ENCODE measurements at regions not wholly inside any gene's neighbourhood (a gene's known extent, or its start where the extent isn't known, plus 50 kb on each side); places are given as distances from the start of the nearest gene placed in this dataset.

- TF ChIP-seq POLR2A (IDR thresholded peaks at IDR 0.05; ENCODE audit: low read length) (no peak), CTCF (IDR thresholded peaks at IDR 0.05) (no peak), MYC (IDR thresholded peaks at IDR 0.05; ENCODE audit: borderline replicate concordance, low read length) (no peak), MAFK (IDR thresholded peaks at IDR 0.05; ENCODE audit: partially characterized antibody) (no peak), CEBPB (IDR thresholded peaks at IDR 0.05) (no peak), RFX5 (IDR thresholded peaks at IDR 0.05) (no peak), EP300 (IDR thresholded peaks at IDR 0.05) (no peak), RCOR1 (IDR thresholded peaks at IDR 0.05; ENCODE audit: low read depth, low read length) (no peak), SMC3 (IDR thresholded peaks at IDR 0.05) (no peak), NFE2L2 (conservative IDR thresholded peaks at IDR 0.05; ENCODE audit: low read length) (no peak), REST (IDR thresholded peaks at IDR 0.05) (no peak), USF2 (IDR thresholded peaks at IDR 0.05) (no peak), KDM5A (IDR thresholded peaks at IDR 0.05) (no peak)
Measured at GRCh38 chr15:60214201-60214600, 183.6 kb downstream of the ANXA2 start.

All from A549 (cell line).